GM23248 (cell line): ENCODE measurements at regions not wholly inside any gene's neighbourhood (a gene's known extent, or its start where the extent isn't known, plus 50 kb on each side); places are given as distances from the start of the nearest gene placed in this dataset.

Source experiments
- EZH2 ChIP-seq: fragments of 200-600 bp; sonication (generic); IDR thresholded peaks from 2 replicates; pipeline ENCODE4 v1.6.1; 2018; ENCODE audit warnings: antibody characterized with exemption, mild to moderate bottlenecking; ENCODE audit not compliant: insufficient read depth, poor library complexity, severe bottlenecking
- EZH2phosphoT487 ChIP-seq: fragments of 200-600 bp; sonication (generic); IDR thresholded peaks from 2 replicates; pipeline ENCODE4 v1.6.1; 2018; ENCODE audit warnings: antibody characterized with exemption, moderate library complexity, mild to moderate bottlenecking, low read depth; ENCODE audit not compliant: insufficient read depth

GRCh38 chr19:28505134-28505533 lies 707.8 kb downstream of the UQCRFS1 start:
- TF ChIP-seq EZH2phosphoT487 (no peak), EZH2 (no peak)
